NB4 (cell line): ENCODE measurements at regions not wholly inside any gene's neighbourhood (a gene's known extent, or its start where the extent isn't known, plus 50 kb on each side); places are given as distances from the start of the nearest gene placed in this dataset.

ENCODE experiments used
- CTCF ChIP-seq: IDR thresholded peaks from one replicate; pipeline ENCODE4 v1.5.1; 2012; ENCODE audit warnings: low read depth, low read length
- MYC ChIP-seq: IDR thresholded peaks from 2 replicates; pipeline ENCODE4 v1.6.1; 2011; ENCODE audit warnings: low read depth, low read length
- POLR2A ChIP-seq: IDR thresholded peaks from 2 replicates; pipeline ENCODE4 v1.6.1; 2011; ENCODE audit warnings: mild to moderate bottlenecking; ENCODE audit not compliant: insufficient read length; ENCODE audit errors: extremely low read depth

- TF ChIP-seq CTCF = no peak
- no peak for TF ChIP-seq MYC
- TF ChIP-seq POLR2A = no peak
These were observed 99.1 kb upstream of the RAB3GAP2 start for GRCh38 chr1:220371324-220371723.
